Adrenal gland (tissue), 9 donors: ENCODE measurements at regions not wholly inside any gene's neighbourhood (a gene's known extent, or its start where the extent isn't known, plus 50 kb on each side); places are given as distances from the start of the nearest gene placed in this dataset.

Experiments
- DNase-seq, 7 donors: peaks; one replicate each; pipeline ENCODE4 v3.0.0-alpha.2; 2019 to 2020
- H3K27ac ChIP-seq, 5 donors: fragments of 200-600 bp; sonication (generic) in 4 of 5; 1 replicate in 3 of 5; 2 replicates in 2 of 5; pipeline versions ENCODE4 v1.5.1 to v1.8.0; 2016 to 2020; ENCODE audit warnings: mild to moderate bottlenecking in 1 of 5
- H3K27me3 ChIP-seq: fragments of 200-600 bp; 2 replicates; pipeline ENCODE4 v1.8.0; 2021
- H3K36me3 ChIP-seq, 2 donors: fragments of 200-600 bp; replicated peaks in 1 of 2; 1 replicate in 1 of 2; 2 replicates in 1 of 2; pipeline versions ENCODE4 v1.5.1 to v1.8.0; 2018 to 2022
- H3K4me1 ChIP-seq, 2 donors: fragments of 200-600 bp; replicated peaks in 1 of 2; 1 replicate in 1 of 2; 2 replicates in 1 of 2; pipeline versions ENCODE4 v1.5.1 to v1.8.0; 2018 to 2021
- H3K4me3 ChIP-seq, 4 donors: fragments of 200-600 bp; sonication (generic) in 3 of 4; one replicate each; pipeline ENCODE4 v1.5.1; 2016 to 2018
- H3K9me3 ChIP-seq, 3 donors: fragments of 200-600 bp; sonication (generic) in 1 of 3; replicated peaks in 1 of 3; 1 replicate in 2 of 3; 2 replicates in 1 of 3; pipeline versions ENCODE4 v1.5.1 to v1.8.0; 2016 to 2021
- POLR2A ChIP-seq, 2 donors: fragments of 450-650 bp; IDR thresholded peaks; one replicate each; pipeline ENCODE4 v1.6.1; 2017; ENCODE audit warnings: antibody characterized with exemption in 2 of 2, mild to moderate bottlenecking in 2 of 2, moderate library complexity in 1 of 2
- WGBS, 4 donors: extraction: QIAGEN DNeasy Blood & Tissue Kit in 2 of 4; methylation state at CpG; one replicate each; pipeline versions ENCODE4 v1.1.5 to v1.1.7; 2013 to 2017; 5-methylcytosine and 5-hydroxymethylcytosine counted together
- intact Hi-C, 2 donors: fragments of 100-400 bp; cut with DNase I; formaldehyde crosslinking; loops; one replicate each; pipeline versions ENCODE4 v1.14.1 to v1.15.0; 2022 to 2023
- TF ChIP-seq, protein P1 (sequence below), 6 experiments: fragments of 450-650 bp in 4 of 6; fragments of 200-600 bp in 2 of 6; sonication (generic) in 1 of 6; IDR thresholded peaks; 1 replicate in 5 of 6; 2 replicates in 1 of 6; pipeline versions ENCODE4 v1.5.1 to v1.8.0; 2016 to 2021; ENCODE audit warnings: antibody characterized with exemption in 6 of 6, mild to moderate bottlenecking in 2 of 6, moderate library complexity in 1 of 6
- donor health status: healthy with polysubstance abuse.
- donor health status: Bipolar disorder and iron deficiency.
- donor health status: DM: yes; HTN: yes; CAD: no.
- donor health status: DM: no; HTN: no; CAD: no.
- donor health status: DM: no; HTN: no; CAD: no.

DNA sequence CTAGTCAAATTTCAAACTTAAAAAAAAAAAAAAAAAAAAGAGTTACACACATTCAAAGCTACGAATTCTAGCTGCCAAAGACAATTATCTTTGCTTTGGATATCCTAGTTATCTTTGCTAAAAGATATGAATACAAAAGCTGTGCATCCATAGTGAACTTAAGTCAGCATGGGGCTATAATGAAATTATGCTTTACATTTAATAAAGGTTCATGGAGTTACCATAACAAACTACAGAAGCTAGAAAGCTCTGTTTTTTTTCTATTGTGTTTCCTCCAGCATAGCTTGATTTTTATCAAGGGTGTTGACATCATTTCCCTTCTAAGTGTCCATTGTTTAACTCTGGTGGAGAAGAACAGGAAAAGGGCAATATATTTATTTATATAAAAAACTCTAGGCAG, 234.1 kb downstream of the ANKRD50 start:
- Histone ChIP-seq H3K27ac (no peak overlapping the region), H3K9me3 (no peaks in the 10 kb centered on the region), H3K36me3 (no peaks in the 10 kb centered on the region), H3K4me1 (peaks cover 0 to 11% of the 10 kb centered on the region in 2 donors), H3K27me3 (no peaks in the 10 kb centered on the region), H3K4me3 (no peak overlapping the region)
- TF ChIP-seq, protein P1, sequence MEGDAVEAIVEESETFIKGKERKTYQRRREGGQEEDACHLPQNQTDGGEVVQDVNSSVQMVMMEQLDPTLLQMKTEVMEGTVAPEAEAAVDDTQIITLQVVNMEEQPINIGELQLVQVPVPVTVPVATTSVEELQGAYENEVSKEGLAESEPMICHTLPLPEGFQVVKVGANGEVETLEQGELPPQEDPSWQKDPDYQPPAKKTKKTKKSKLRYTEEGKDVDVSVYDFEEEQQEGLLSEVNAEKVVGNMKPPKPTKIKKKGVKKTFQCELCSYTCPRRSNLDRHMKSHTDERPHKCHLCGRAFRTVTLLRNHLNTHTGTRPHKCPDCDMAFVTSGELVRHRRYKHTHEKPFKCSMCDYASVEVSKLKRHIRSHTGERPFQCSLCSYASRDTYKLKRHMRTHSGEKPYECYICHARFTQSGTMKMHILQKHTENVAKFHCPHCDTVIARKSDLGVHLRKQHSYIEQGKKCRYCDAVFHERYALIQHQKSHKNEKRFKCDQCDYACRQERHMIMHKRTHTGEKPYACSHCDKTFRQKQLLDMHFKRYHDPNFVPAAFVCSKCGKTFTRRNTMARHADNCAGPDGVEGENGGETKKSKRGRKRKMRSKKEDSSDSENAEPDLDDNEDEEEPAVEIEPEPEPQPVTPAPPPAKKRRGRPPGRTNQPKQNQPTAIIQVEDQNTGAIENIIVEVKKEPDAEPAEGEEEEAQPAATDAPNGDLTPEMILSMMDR (IDR thresholded peaks at IDR 0.05), result no peak
- no peak for TF ChIP-seq POLR2A (IDR thresholded peaks at IDR 0.05)
- WGBS, 4 donors, result 39 to 46% (median 41%) methylated on average over 1 of the region's 1 CpG
- no peak for DNase-seq
- intact Hi-C loops, result no loop called here

DNA sequence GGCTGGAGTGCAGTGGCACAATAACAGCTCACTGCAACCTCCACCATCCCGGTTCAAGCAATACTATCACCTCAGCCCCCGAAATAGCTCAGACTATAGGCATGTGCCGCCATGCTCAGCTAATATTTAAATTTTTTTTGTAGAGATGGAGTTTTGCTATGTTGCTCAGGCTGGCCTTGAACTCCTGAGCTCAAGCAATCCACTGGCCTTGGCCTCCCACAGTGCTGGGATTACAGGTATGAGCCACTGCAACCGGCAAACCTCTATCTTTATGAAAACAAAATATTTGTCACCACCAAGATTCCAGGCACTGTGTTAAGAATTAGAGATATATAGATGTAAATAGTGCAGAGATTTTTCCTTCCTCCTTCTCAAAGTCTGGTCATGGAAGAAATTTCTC, 232.5 kb downstream of the ANKRD50 start:
- Histone ChIP-seq H3K27me3 (no peaks in the 10 kb centered on the region), H3K9me3 (no peaks in the 10 kb centered on the region), H3K4me3 (no peak overlapping the region), H3K36me3 (no peaks in the 10 kb centered on the region), H3K27ac (no peak overlapping the region), H3K4me1 (peaks cover 0 to 11% of the 10 kb centered on the region in 2 donors)
- no peak for DNase-seq
- WGBS, 4 donors, result 74 to 86% (median 82%) methylated on average over 3 to 4 of the region's 4 CpGs
- intact Hi-C loops, result no loop called here
- TF ChIP-seq POLR2A (IDR thresholded peaks at IDR 0.05), result no peak
- TF ChIP-seq, protein P1 (IDR thresholded peaks at IDR 0.05), result no peak

DNA sequence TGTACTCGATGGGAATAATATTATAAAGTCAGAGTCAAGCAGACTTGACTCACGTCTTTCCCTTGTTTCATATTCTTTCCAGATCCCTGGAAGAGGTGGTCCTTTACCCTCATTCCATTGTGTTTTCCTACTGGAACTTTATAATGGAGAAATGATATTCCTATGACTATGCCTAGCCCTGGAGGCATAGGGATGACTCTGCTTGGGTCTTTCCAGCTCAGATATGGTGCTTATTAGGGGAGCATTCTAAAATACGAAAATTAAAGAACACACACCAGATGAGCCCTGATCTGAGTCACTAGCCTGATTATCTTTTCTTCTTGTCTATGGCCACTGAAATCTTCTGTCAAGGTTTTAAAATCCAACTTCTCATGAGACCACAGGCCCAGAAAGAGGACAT, 231.4 kb downstream of the ANKRD50 start:
- Histone ChIP-seq H3K4me1 (peaks cover 0 to 11% of the 10 kb centered on the region in 2 donors), H3K4me3 (no peak overlapping the region), H3K27me3 (no peaks in the 10 kb centered on the region), H3K27ac (no peak overlapping the region), H3K9me3 (no peaks in the 10 kb centered on the region), H3K36me3 (no peaks in the 10 kb centered on the region)
- intact Hi-C loops, result no loop called here
- DNase-seq, result no peak
- 83 to 94% (median 89%) methylated on average over 3 of the region's 3 CpGs for WGBS, 4 donors
- TF ChIP-seq POLR2A (IDR thresholded peaks at IDR 0.05), result no peak
- TF ChIP-seq, protein P1 (IDR thresholded peaks at IDR 0.05), result no peak

DNA sequence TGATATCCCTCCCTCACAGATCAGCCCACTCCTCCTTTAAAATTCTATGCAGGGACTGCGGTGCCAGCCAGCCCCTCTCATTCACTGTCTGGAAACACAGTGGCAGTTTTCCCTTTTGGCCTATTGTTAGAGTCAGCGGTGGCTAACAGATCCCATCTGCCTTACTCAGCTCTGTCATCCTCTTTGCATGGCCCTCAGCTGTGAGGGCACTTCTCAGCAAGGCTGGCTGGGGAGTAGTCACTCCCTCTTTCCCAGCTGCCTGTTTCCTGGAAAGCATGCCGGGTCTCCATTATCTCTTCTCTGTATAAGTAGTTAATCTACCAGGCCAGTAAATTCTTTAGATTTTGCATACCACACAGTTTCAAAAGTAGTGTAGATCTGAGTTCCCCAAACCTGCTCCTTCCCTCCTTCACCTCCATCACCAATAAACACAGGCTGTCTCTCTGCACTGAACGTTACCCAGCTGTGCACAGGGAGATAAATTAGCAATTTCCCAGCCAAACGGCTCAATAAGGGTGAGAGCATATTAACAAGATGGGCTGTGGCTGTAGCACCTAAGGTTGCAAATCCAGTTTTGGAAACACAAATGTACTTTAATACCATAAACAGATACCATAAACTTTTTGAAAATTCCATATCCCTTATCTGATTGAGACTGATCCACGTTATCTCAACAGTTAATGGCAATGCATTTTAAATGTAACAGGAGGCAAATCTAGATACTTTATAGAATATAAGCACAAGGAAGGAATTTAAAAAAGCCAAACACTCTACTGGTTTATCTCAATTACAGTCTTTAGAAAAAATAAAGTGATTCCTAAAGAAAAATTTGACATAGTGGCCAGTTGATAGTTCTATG, 229.3 kb downstream of the ANKRD50 start:
- intact Hi-C loops, result no loop called here
- 63 to 69% (median 63%) methylated on average over 6 of the region's 6 CpGs for WGBS, 4 donors
- TF ChIP-seq, protein P1 (IDR thresholded peaks at IDR 0.05), result no peak
- no peak for TF ChIP-seq POLR2A (IDR thresholded peaks at IDR 0.05)

More for the DNA sequence above, 229.3 kb downstream of the ANKRD50 start:
- Histone ChIP-seq H3K4me1 (no peaks in the 10 kb centered on the region), H3K27ac (no peak overlapping the region), H3K36me3 (no peaks in the 10 kb centered on the region), H3K4me3 (no peak overlapping the region), H3K27me3 (no peaks in the 10 kb centered on the region), H3K9me3 (no peaks in the 10 kb centered on the region)
- DNase-seq, result no peak
